ENCODE measurements at regions not wholly inside any gene's neighbourhood (a gene's known extent, or its start where the extent isn't known, plus 50 kb on each side); places are given as distances from the start of the nearest gene placed in this dataset.

GRCh38 chr1:203986887-203987461 lies 85.9 kb upstream of the SOX13 start:
- TF ChIP-seq, protein P1, sequence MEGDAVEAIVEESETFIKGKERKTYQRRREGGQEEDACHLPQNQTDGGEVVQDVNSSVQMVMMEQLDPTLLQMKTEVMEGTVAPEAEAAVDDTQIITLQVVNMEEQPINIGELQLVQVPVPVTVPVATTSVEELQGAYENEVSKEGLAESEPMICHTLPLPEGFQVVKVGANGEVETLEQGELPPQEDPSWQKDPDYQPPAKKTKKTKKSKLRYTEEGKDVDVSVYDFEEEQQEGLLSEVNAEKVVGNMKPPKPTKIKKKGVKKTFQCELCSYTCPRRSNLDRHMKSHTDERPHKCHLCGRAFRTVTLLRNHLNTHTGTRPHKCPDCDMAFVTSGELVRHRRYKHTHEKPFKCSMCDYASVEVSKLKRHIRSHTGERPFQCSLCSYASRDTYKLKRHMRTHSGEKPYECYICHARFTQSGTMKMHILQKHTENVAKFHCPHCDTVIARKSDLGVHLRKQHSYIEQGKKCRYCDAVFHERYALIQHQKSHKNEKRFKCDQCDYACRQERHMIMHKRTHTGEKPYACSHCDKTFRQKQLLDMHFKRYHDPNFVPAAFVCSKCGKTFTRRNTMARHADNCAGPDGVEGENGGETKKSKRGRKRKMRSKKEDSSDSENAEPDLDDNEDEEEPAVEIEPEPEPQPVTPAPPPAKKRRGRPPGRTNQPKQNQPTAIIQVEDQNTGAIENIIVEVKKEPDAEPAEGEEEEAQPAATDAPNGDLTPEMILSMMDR (IDR thresholded peaks at IDR 0.05): no peak
- TF ChIP-seq POLR2A (IDR thresholded peaks at IDR 0.05): no peak

Measured in tibial nerve (tissue), 3 donors.